ENCODE measurements at regions not wholly inside any gene's neighbourhood (a gene's known extent, or its start where the extent isn't known, plus 50 kb on each side); places are given as distances from the start of the nearest gene placed in this dataset.

- Histone ChIP-seq H2BK20ac (ENCODE audit: low read depth, low read length, poor library complexity, severe bottlenecking) (no peak overlapping the region), H3K56ac (ENCODE audit: insufficient read length, low read depth, low read length) (no peak overlapping the region), H3K27me3 (ENCODE audit: insufficient read depth, low read length) (no peaks in the 10 kb centered on the region), H3K23ac (ENCODE audit: insufficient read length, low read depth, low read length) (no peak overlapping the region), H2BK5ac (ENCODE audit: insufficient read length, low read length) (no peak overlapping the region), H2BK120ac (ENCODE audit: low read depth, low read length, poor library complexity, severe bottlenecking) (no peak overlapping the region), H2BK12ac (ENCODE audit: insufficient read length, low read depth, low read length) (no peak overlapping the region), H4K91ac (ENCODE audit: insufficient read length, low read depth, low read length) (no peak overlapping the region), H2AFZ (ENCODE audit: low read length) (no peak overlapping the region), H3K23me2 (ENCODE audit: insufficient read length, low read depth, low read length, poor library complexity, severe bottlenecking) (no peaks in the 10 kb centered on the region), H3K14ac (ENCODE audit: insufficient read depth, low read length) (no peak overlapping the region), H2AK5ac (ENCODE audit: insufficient read length, low read length) (no peak overlapping the region), H3K79me1 (ENCODE audit: insufficient read depth, low read depth, low read length, poor library complexity, severe bottlenecking) (no peaks in the 10 kb centered on the region), H4K5ac (ENCODE audit: insufficient read length, low read depth, low read length) (no peak overlapping the region), H3K4me1 (ENCODE audit: insufficient read depth, low read length) (no peaks in the 10 kb centered on the region), H3K27ac (ENCODE audit: insufficient read length, low read depth, low read length) (no peak overlapping the region), H3K9ac (ENCODE audit: extremely low read depth, insufficient read length, low read length) (no peak overlapping the region), H3K9me3 (ENCODE audit: control insufficient read depth, low read depth, low read length) (no peaks in the 10 kb centered on the region), H4K8ac (replicated peaks; ENCODE audit: insufficient read length, low read depth, low read length) (no peak overlapping the region), H3K18ac (ENCODE audit: insufficient read length, low read depth, low read length) (no peak overlapping the region), H2BK15ac (ENCODE audit: low read depth, low read length) (no peak overlapping the region), H3K4me2 (ENCODE audit: insufficient read depth, insufficient read length, low read length) (no peak overlapping the region), H4K20me1 (ENCODE audit: control insufficient read depth, insufficient read depth, insufficient read length) (no peaks in the 10 kb centered on the region), H3K4ac (ENCODE audit: low read depth, low read length) (no peak overlapping the region), H3T11ph (ENCODE audit: low read length) (no peak overlapping the region), H3K79me2 (ENCODE audit: insufficient read depth, low read length) (no peaks in the 10 kb centered on the region)
- Mint-ChIP-seq H3K27me3 (ENCODE audit: low read depth) (peaks cover 5% of the 10 kb centered on the region; the same call in 1 of the 2 replicates), H3K27ac (no peak overlapping the region), H3K4me1 (no peaks in the 10 kb centered on the region), H3K4me3 (no peak overlapping the region), H3K36me3 (ENCODE audit: insufficient read depth in 1 of 3, low read depth in 3 of 3) (no peaks in the 10 kb centered on the region), H3K9me3 (peaks cover 0 to 3% of the 10 kb centered on the region in 2 experiments; a peak in 2 of 5 replicates)
- no peak for DNase-seq
- no CpG with 5 or more reads among the region's 7 CpGs for WGBS (ENCODE audit: extremely low coverage, insufficient read length, low lambda C conversion rate)
- TF ChIP-seq CTCF (conservative IDR thresholded peaks at IDR 0.05), result no peak; the same call in 2 of the 3 replicates
Observed at GRCh38 chr6:9924971-9925370, 489.9 kb downstream of the TFAP2A start.

All from H9 (cell line).